ENCODE measurements at regions not wholly inside any gene's neighbourhood (a gene's known extent, or its start where the extent isn't known, plus 50 kb on each side); places are given as distances from the start of the nearest gene placed in this dataset.
"Not testable (repeated sequence)": the region's sequence is repeated elsewhere in the genome, so short reads cannot be mapped to it uniquely, and the experiment has no call there.

- not testable (repeated sequence) for H3K36me3 ChIP-seq (replicated peaks; ENCODE audit: insufficient read depth, low read length); H2AFZ ChIP-seq (ENCODE audit: low read length); H3K27me3 ChIP-seq (replicated peaks; ENCODE audit: insufficient read depth, low read length); H3K9me2 ChIP-seq (replicated peaks; ENCODE audit: insufficient read depth, low read length); H3K4me3 ChIP-seq (ENCODE audit: low read length); H3K9me3 ChIP-seq (replicated peaks; ENCODE audit: insufficient read depth, low read length); H3F3A ChIP-seq (ENCODE audit: insufficient read depth, low read length); H3K27ac ChIP-seq (ENCODE audit: low read length); H3K4me2 ChIP-seq (ENCODE audit: low read depth, low read length); H3K9ac ChIP-seq (ENCODE audit: low read length); H3K4me1 ChIP-seq (ENCODE audit: low read length); DNase-seq; H3K79me2 ChIP-seq (ENCODE audit: low read length); H4K20me1 ChIP-seq (ENCODE audit: insufficient read depth, low read length)
Measured at GRCh38 chrY:26167332-26167731, 545.4 kb downstream of the CDY1 start.

- DNase-seq; H4K20me1 ChIP-seq (ENCODE audit: insufficient read depth, low read length); H3K4me3 ChIP-seq (ENCODE audit: low read length); H3K27me3 ChIP-seq (replicated peaks; ENCODE audit: insufficient read depth, low read length); H3K4me1 ChIP-seq (ENCODE audit: low read length); H3K4me2 ChIP-seq (ENCODE audit: low read depth, low read length); H3K9me3 ChIP-seq (replicated peaks; ENCODE audit: insufficient read depth, low read length); H3K9me2 ChIP-seq (replicated peaks; ENCODE audit: insufficient read depth, low read length); H3K36me3 ChIP-seq (replicated peaks; ENCODE audit: insufficient read depth, low read length); H3K9ac ChIP-seq (ENCODE audit: low read length); H2AFZ ChIP-seq (ENCODE audit: low read length); H3F3A ChIP-seq (ENCODE audit: insufficient read depth, low read length); H3K79me2 ChIP-seq (ENCODE audit: low read length); H3K27ac ChIP-seq (ENCODE audit: low read length): not testable (repeated sequence)
Measured at GRCh38 chrY:26179326-26179725, 557.4 kb downstream of the CDY1 start.

GRCh38 chrY:26224974-26225373 is 603.1 kb downstream of the CDY1 start:
- not testable (repeated sequence) for DNase-seq

GRCh38 chrY:26225468-26225867 is 603.6 kb downstream of the CDY1 start:
- H3K4me2 ChIP-seq (ENCODE audit: low read depth, low read length); H3K9me3 ChIP-seq (replicated peaks; ENCODE audit: insufficient read depth, low read length); H3K9ac ChIP-seq (ENCODE audit: low read length); H3K79me2 ChIP-seq (ENCODE audit: low read length); H2AFZ ChIP-seq (ENCODE audit: low read length); H3K4me1 ChIP-seq (ENCODE audit: low read length); H3F3A ChIP-seq (ENCODE audit: insufficient read depth, low read length); H3K27ac ChIP-seq (ENCODE audit: low read length); H4K20me1 ChIP-seq (ENCODE audit: insufficient read depth, low read length); DNase-seq; H3K27me3 ChIP-seq (replicated peaks; ENCODE audit: insufficient read depth, low read length); H3K36me3 ChIP-seq (replicated peaks; ENCODE audit: insufficient read depth, low read length); H3K4me3 ChIP-seq (ENCODE audit: low read length); H3K9me2 ChIP-seq (replicated peaks; ENCODE audit: insufficient read depth, low read length): not testable (repeated sequence)

More at GRCh38 chrY:26224974-26225373, 603.1 kb downstream of the CDY1 start:
- not testable (repeated sequence) for H3K4me2 ChIP-seq (ENCODE audit: low read depth, low read length); H2AFZ ChIP-seq (ENCODE audit: low read length); H3K27me3 ChIP-seq (replicated peaks; ENCODE audit: insufficient read depth, low read length); H3F3A ChIP-seq (ENCODE audit: insufficient read depth, low read length); H3K27ac ChIP-seq (ENCODE audit: low read length); H3K4me3 ChIP-seq (ENCODE audit: low read length); H3K4me1 ChIP-seq (ENCODE audit: low read length); H3K9me2 ChIP-seq (replicated peaks; ENCODE audit: insufficient read depth, low read length); H4K20me1 ChIP-seq (ENCODE audit: insufficient read depth, low read length); H3K36me3 ChIP-seq (replicated peaks; ENCODE audit: insufficient read depth, low read length); H3K9me3 ChIP-seq (replicated peaks; ENCODE audit: insufficient read depth, low read length); H3K9ac ChIP-seq (ENCODE audit: low read length); H3K79me2 ChIP-seq (ENCODE audit: low read length)

GRCh38 chrY:26240944-26241343 is 619.0 kb downstream of the CDY1 start:
- not testable (repeated sequence) for H3K4me2 ChIP-seq (ENCODE audit: low read depth, low read length); H3F3A ChIP-seq (ENCODE audit: insufficient read depth, low read length); H3K27me3 ChIP-seq (replicated peaks; ENCODE audit: insufficient read depth, low read length); DNase-seq; H3K9ac ChIP-seq (ENCODE audit: low read length); H4K20me1 ChIP-seq (ENCODE audit: insufficient read depth, low read length); H3K4me1 ChIP-seq (ENCODE audit: low read length); H3K27ac ChIP-seq (ENCODE audit: low read length); H3K9me2 ChIP-seq (replicated peaks; ENCODE audit: insufficient read depth, low read length); H3K36me3 ChIP-seq (replicated peaks; ENCODE audit: insufficient read depth, low read length); H3K9me3 ChIP-seq (replicated peaks; ENCODE audit: insufficient read depth, low read length); H3K79me2 ChIP-seq (ENCODE audit: low read length); H3K4me3 ChIP-seq (ENCODE audit: low read length); H2AFZ ChIP-seq (ENCODE audit: low read length)

GRCh38 chrY:26254262-26254661 is 632.3 kb downstream of the CDY1 start:
- H3K4me2 ChIP-seq (ENCODE audit: low read depth, low read length); H3K36me3 ChIP-seq (replicated peaks; ENCODE audit: insufficient read depth, low read length); H3K9me3 ChIP-seq (replicated peaks; ENCODE audit: insufficient read depth, low read length); H3K9me2 ChIP-seq (replicated peaks; ENCODE audit: insufficient read depth, low read length); H3F3A ChIP-seq (ENCODE audit: insufficient read depth, low read length); H3K79me2 ChIP-seq (ENCODE audit: low read length); H2AFZ ChIP-seq (ENCODE audit: low read length); H4K20me1 ChIP-seq (ENCODE audit: insufficient read depth, low read length); H3K4me1 ChIP-seq (ENCODE audit: low read length); H3K27ac ChIP-seq (ENCODE audit: low read length); H3K27me3 ChIP-seq (replicated peaks; ENCODE audit: insufficient read depth, low read length); H3K9ac ChIP-seq (ENCODE audit: low read length); DNase-seq; H3K4me3 ChIP-seq (ENCODE audit: low read length): not testable (repeated sequence)

GRCh38 chrY:26265449-26265848 is 643.5 kb downstream of the CDY1 start:
- H3K27ac ChIP-seq (ENCODE audit: low read length); H2AFZ ChIP-seq (ENCODE audit: low read length); H3K9ac ChIP-seq (ENCODE audit: low read length); H4K20me1 ChIP-seq (ENCODE audit: insufficient read depth, low read length); H3K27me3 ChIP-seq (replicated peaks; ENCODE audit: insufficient read depth, low read length); H3K36me3 ChIP-seq (replicated peaks; ENCODE audit: insufficient read depth, low read length); H3K79me2 ChIP-seq (ENCODE audit: low read length); H3K4me1 ChIP-seq (ENCODE audit: low read length); H3K4me2 ChIP-seq (ENCODE audit: low read depth, low read length); H3K9me3 ChIP-seq (replicated peaks; ENCODE audit: insufficient read depth, low read length); H3F3A ChIP-seq (ENCODE audit: insufficient read depth, low read length); H3K9me2 ChIP-seq (replicated peaks; ENCODE audit: insufficient read depth, low read length); DNase-seq; H3K4me3 ChIP-seq (ENCODE audit: low read length): not testable (repeated sequence)

GRCh38 chrY:26268421-26268820 is 646.5 kb downstream of the CDY1 start:
- H4K20me1 ChIP-seq (ENCODE audit: insufficient read depth, low read length); H2AFZ ChIP-seq (ENCODE audit: low read length); H3K79me2 ChIP-seq (ENCODE audit: low read length); H3K9ac ChIP-seq (ENCODE audit: low read length); H3K4me1 ChIP-seq (ENCODE audit: low read length); H3K4me2 ChIP-seq (ENCODE audit: low read depth, low read length); DNase-seq; H3K9me2 ChIP-seq (replicated peaks; ENCODE audit: insufficient read depth, low read length); H3K4me3 ChIP-seq (ENCODE audit: low read length); H3K36me3 ChIP-seq (replicated peaks; ENCODE audit: insufficient read depth, low read length); H3F3A ChIP-seq (ENCODE audit: insufficient read depth, low read length); H3K9me3 ChIP-seq (replicated peaks; ENCODE audit: insufficient read depth, low read length); H3K27me3 ChIP-seq (replicated peaks; ENCODE audit: insufficient read depth, low read length); H3K27ac ChIP-seq (ENCODE audit: low read length): not testable (repeated sequence)
